Eye (tissue), 1 donor: ENCODE measurements at regions not wholly inside any gene's neighbourhood (a gene's known extent, or its start where the extent isn't known, plus 50 kb on each side); places are given as distances from the start of the nearest gene placed in this dataset.
"Not testable (repeated sequence)": the region's sequence is repeated elsewhere in the genome, so short reads cannot be mapped to it uniquely, and the experiment has no call there.

Source experiments
- DNase-seq: peaks from one replicate; pipeline ENCODE4 v3.0.0-alpha.2; 2015

- no peak for DNase-seq
Observed at GRCh38 chr2:226116346-226116745, 683.3 kb downstream of the IRS1 start.

- DNase-seq = no peak
Observed at GRCh38 chr2:226115832-226116200, 683.8 kb downstream of the IRS1 start.

- DNase-seq = no peak
Observed at GRCh38 chr2:226115102-226115831, 684.4 kb downstream of the IRS1 start.

GRCh38 chr2:226114436-226114835, 685.2 kb downstream of the IRS1 start:
- no peak for DNase-seq

- no peak for DNase-seq
Observed at GRCh38 chr2:226098861-226099745, 699.6 kb downstream of the NYAP2 start.

DNA sequence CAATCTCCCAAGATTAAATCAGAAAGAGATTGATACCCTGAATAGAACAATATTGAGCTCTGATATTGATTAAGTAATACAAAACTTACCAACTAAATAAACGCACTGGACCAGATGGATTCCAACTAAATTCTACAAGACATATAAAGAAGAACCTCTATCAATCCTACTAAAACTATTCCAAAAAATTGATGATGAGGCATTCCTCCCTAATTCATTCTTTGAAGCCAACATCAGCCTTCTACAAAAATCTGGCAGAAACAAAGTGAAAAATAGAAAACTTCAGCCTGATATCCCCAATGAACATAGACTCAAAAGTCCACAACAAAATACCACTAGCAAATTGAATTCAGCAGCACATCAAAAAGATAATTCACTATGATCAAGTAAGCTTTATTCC, 695.5 kb downstream of the NYAP2 start:
- no peak for DNase-seq

GRCh38 chr2:226093364-226093763, 693.9 kb downstream of the NYAP2 start:
- DNase-seq = no peak

- no peak for DNase-seq
Observed at GRCh38 chr2:226088366-226088674, 688.8 kb downstream of the NYAP2 start.

GRCh38 chr2:226087505-226088365, 688.2 kb downstream of the NYAP2 start:
- no peak for DNase-seq

- DNase-seq = no peak
Observed at GRCh38 chr2:226087051-226087450, 687.5 kb downstream of the NYAP2 start.

- DNase-seq = no peak
Observed at GRCh38 chr2:226086190-226086589, 686.7 kb downstream of the NYAP2 start.

DNA sequence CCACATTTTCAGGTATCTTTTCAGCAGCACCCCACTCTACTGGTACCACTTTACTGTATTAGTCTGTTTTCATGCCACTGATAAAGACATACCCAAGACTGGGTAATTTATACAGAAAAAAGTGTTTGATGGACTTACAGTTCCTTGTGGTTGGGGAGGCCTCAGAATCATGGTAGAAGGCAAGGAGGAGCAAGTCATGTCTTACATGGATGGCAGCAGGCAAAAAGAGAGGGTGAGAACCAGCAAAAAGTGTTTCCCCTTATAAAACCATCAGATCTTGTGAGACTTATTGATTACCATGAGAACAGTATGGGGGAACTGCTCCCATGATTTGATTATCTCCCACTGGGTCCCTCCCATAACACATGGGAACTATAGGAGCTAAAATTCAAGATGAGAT, 685.9 kb downstream of the NYAP2 start:
- DNase-seq = not testable (repeated sequence)

GRCh38 chr2:226080334-226080733, 680.8 kb downstream of the NYAP2 start:
- no peak for DNase-seq

DNA sequence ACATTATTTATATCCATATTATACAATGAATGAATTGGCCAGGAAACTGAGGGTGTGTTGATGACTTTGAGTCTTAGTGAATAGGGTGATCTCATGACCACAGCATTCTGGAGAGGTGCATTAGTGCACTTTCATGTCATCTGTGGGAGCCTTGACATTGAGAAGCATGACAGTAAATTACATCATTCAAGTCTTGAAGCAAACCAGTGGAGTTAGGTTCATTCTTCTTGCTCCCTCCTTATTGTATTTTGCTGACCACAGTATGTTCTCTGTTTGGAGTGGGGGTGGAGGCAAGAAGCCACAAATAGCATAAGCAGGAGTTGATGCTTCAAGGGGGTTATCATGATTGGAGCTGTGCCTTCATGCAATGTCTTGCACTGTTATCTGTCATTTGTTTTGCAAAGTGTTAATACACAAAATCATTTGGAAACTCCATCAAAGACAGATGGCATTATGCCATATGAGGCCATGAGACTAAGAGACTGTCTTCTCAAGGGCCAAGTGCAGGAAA, 680.2 kb downstream of the NYAP2 start:
- peak; percentile 10 for DNase-seq

DNA sequence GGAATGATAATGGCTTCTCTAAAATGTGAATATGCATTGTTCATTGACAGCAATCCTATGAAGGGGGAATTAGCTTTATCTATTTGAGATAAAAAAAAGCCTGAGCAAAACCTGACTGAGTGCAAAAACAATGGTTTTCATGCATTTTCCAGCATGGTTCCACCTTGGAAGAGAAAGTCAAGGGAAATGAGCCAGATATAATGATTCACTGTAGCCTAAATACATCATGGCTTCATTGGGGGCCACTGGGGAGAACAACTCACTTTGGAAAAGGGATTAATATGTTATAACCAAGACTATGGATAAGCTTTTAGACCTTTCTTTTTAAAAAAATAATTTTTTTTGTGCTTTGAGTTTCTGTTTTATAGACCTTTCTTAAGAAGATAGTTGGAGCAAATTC, 679.7 kb downstream of the NYAP2 start:
- no peak for DNase-seq

DNA sequence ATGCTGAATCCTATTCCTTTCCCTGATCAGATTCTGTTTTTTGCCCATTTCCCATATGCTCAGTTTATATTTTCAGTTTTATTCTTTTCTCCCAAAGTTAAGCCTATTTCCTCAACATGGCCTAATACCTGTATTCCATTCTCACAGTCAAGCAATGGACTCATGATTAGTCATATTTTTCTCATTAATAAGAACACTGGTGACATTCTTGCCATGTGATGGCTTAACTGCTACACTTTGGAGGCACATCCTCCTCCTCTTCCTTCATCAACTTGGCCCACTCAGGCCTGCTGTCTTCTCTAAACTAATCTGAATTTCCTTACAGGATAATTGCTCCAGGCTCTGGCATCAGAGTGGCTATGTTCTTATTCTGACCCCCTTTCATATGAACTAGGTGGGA, 679.2 kb downstream of the NYAP2 start:
- DNase-seq = no peak

DNA sequence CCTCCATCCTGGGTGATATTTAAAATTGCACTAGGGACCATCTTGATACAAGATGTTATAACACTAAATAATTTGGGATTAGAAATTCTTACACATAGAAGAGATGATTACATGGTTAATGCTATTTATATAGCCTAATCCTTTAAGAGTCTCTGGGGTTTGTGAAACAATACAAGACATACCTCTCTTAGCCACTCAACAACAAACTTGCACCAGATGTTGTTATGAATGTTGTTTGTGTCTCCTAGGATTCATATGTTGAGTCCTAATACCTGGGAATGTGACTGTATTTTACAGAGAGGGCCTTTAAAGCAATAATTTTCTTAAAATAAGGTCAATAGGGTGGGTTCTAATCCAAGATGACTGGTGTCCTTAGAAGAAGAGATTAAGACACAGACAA, 678.3 kb downstream of the NYAP2 start:
- DNase-seq = no peak

GRCh38 chr2:226077031-226077430, 677.5 kb downstream of the NYAP2 start:
- DNase-seq = peak; percentile 54

GRCh38 chr2:226076529-226076928, 677.0 kb downstream of the NYAP2 start:
- no peak for DNase-seq

GRCh38 chr2:226074391-226074790, 674.9 kb downstream of the NYAP2 start:
- DNase-seq = no peak

DNA sequence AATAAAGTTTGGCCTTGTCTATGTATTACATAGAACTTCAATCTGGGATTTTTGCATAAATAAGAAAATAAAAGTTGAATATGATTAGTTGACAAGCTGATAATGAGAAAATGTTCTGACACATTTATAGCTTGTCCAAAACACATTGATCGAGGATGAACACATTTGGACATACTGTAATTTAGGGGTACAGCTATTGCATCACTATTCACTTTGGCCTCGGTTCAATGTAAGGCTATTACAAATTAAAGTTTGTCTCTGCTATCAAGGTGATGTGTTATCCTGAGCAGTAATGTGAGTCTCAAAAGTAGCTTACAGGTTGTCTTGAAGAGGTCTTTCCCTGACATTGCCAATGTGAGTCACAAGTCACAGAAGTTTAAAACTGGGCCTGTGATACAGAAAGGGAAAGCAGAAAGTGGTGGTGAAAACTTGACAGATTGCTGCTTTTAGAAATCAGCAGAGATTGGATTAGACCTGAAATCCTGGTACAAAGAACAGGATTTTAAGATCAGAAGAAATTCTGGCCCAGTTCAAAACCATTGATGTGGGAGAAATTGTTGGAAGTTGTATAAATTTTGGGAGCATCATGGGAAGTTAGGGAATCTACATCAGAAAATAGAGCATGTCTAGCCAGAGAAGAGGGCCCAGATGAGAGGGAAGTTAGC, 674.1 kb downstream of the NYAP2 start:
- no peak for DNase-seq

DNA sequence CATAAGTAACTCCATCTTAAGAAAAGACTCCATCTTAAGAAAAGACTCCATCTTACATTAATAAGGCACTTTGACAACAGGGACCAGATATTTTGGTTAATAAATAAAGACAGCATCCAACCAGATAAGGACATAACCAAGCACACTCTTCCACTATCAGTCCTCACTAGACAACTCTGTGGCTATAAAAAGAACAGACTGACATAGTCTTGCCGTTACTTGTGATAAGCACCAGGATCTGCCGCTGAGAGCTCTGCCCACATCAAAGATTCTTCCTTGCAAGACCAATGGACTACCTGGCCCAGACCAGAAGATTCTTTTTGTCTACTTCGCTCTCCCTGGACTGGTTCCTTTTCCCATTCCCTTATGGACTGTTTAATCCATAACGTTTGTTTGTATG, 667.4 kb downstream of the NYAP2 start:
- no peak for DNase-seq

- DNase-seq = no peak
Observed at GRCh38 chr2:226066391-226066790, 666.9 kb downstream of the NYAP2 start.
